ENCODE measurements at regions not wholly inside any gene's neighbourhood (a gene's known extent, or its start where the extent isn't known, plus 50 kb on each side); places are given as distances from the start of the nearest gene placed in this dataset.

- no peaks in the 10 kb centered on the region for H3K9me3 ChIP-seq
- no peaks in the 10 kb centered on the region for H3K36me3 ChIP-seq
- no peak overlapping the region for H3K27ac ChIP-seq
- H3K27me3 ChIP-seq: no peaks in the 10 kb centered on the region
- no peaks in the 10 kb centered on the region for H3K4me1 ChIP-seq (ENCODE audit: control insufficient read depth in 1 of 2, insufficient read depth in 1 of 2, low read depth in 1 of 2, low read length in 1 of 2)
- TF ChIP-seq, protein P1, sequence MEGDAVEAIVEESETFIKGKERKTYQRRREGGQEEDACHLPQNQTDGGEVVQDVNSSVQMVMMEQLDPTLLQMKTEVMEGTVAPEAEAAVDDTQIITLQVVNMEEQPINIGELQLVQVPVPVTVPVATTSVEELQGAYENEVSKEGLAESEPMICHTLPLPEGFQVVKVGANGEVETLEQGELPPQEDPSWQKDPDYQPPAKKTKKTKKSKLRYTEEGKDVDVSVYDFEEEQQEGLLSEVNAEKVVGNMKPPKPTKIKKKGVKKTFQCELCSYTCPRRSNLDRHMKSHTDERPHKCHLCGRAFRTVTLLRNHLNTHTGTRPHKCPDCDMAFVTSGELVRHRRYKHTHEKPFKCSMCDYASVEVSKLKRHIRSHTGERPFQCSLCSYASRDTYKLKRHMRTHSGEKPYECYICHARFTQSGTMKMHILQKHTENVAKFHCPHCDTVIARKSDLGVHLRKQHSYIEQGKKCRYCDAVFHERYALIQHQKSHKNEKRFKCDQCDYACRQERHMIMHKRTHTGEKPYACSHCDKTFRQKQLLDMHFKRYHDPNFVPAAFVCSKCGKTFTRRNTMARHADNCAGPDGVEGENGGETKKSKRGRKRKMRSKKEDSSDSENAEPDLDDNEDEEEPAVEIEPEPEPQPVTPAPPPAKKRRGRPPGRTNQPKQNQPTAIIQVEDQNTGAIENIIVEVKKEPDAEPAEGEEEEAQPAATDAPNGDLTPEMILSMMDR (IDR thresholded peaks at IDR 0.05): no peak
- no peak overlapping the region for H3K4me3 ChIP-seq (ENCODE audit: low read depth in 1 of 2, low read length in 1 of 2)
Measured at GRCh38 chr6:19299129-19299528, 538.0 kb upstream of the ID4 start.

DNA sequence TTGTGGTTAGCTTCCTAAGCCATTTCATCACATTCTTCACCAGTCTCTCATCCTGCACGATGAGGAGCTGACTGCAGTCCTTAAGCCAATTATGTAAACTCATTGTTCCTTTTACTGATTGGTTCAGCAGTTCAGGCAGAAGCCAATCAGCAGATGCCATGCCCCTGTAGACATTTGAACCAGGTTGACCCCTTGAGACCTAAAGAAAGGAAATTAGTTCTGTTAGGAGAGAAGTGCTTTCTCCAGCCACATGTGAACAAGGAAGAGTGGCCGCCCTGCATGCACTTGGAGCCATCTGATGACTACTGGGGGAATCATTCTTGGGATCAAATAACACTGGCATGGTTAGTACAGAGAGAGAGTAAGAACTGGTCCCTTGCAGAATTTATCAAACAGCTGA lies 535.2 kb upstream of the ID4 start:
- Histone ChIP-seq H3K4me3 (ENCODE audit: low read depth in 1 of 2, low read length in 1 of 2) (no peak overlapping the region), H3K27ac (no peak overlapping the region), H3K9me3 (no peaks in the 10 kb centered on the region), H3K36me3 (no peaks in the 10 kb centered on the region), H3K27me3 (no peaks in the 10 kb centered on the region), H3K4me1 (ENCODE audit: control insufficient read depth in 1 of 2, insufficient read depth in 1 of 2, low read depth in 1 of 2, low read length in 1 of 2) (no peaks in the 10 kb centered on the region)
- TF ChIP-seq, protein P1 (IDR thresholded peaks at IDR 0.05): no peak

DNA sequence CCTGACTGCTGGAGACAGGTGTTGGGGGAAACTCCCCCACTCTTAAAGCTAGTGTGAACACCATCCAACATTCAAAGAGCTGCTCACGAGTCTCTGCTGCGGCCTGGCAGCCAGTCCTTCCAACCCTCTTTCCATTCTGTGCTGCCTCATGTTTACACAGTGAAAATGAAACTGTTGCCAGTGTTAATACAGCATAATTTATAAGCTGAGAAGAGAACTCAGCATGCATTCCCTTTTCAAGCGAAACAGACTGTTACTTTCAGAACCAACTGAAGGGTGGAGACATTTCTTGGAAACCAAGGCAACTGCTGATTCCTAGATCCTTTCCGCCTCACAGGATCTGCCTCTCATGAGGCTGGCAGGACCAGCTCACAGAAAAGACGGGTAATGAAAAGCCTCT lies 533.8 kb upstream of the ID4 start:
- H3K9me3 ChIP-seq: no peaks in the 10 kb centered on the region
- H3K4me1 ChIP-seq (ENCODE audit: control insufficient read depth in 1 of 2, insufficient read depth in 1 of 2, low read depth in 1 of 2, low read length in 1 of 2): no peaks in the 10 kb centered on the region
- TF ChIP-seq, protein P1 (IDR thresholded peaks at IDR 0.05): no peak
- H3K27ac ChIP-seq: no peak overlapping the region
- H3K27me3 ChIP-seq: no peaks in the 10 kb centered on the region
- no peaks in the 10 kb centered on the region for H3K36me3 ChIP-seq
- H3K4me3 ChIP-seq (ENCODE audit: low read depth in 1 of 2, low read length in 1 of 2): no peak overlapping the region

DNA sequence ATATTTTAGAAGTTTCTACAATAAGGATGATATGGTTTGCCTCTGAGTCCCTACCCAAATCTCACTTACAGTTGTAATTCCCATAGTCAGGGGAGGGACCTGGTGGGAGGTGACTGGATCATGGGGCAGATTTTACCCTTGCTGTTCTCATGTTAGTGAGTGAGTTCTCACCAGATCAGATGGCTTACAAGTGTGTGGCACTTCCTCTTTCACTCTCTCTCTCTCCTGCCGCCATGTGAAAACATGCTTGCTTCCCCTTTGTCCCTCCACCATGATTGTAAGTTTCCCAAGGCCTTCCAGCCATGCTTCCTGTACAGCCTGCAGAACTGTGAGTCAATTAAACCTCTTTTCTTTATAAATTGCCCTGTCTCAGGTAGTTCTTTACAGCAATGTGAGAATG lies 527.5 kb upstream of the ID4 start:
- no peaks in the 10 kb centered on the region for H3K36me3 ChIP-seq

GRCh38 chr6:19311786-19312185 lies 525.4 kb upstream of the ID4 start:
- no peak overlapping the region for H3K27ac ChIP-seq
- TF ChIP-seq, protein P1 (IDR thresholded peaks at IDR 0.05): no peak
- H3K27me3 ChIP-seq: no peaks in the 10 kb centered on the region
- no peaks in the 10 kb centered on the region for H3K36me3 ChIP-seq
- no peak overlapping the region for H3K4me3 ChIP-seq (ENCODE audit: low read depth in 1 of 2, low read length in 1 of 2)
- no peaks in the 10 kb centered on the region for H3K4me1 ChIP-seq (ENCODE audit: control insufficient read depth in 1 of 2, insufficient read depth in 1 of 2, low read depth in 1 of 2, low read length in 1 of 2)
- H3K9me3 ChIP-seq: no peaks in the 10 kb centered on the region

More for the DNA sequence above, 527.5 kb upstream of the ID4 start:
- TF ChIP-seq, protein P1 (IDR thresholded peaks at IDR 0.05): no peak
- Histone ChIP-seq H3K27ac (no peak overlapping the region), H3K27me3 (no peaks in the 10 kb centered on the region), H3K4me1 (ENCODE audit: control insufficient read depth in 1 of 2, insufficient read depth in 1 of 2, low read depth in 1 of 2, low read length in 1 of 2) (no peaks in the 10 kb centered on the region), H3K9me3 (no peaks in the 10 kb centered on the region), H3K4me3 (ENCODE audit: low read depth in 1 of 2, low read length in 1 of 2) (no peak overlapping the region)
